GM21529 (cell line): ENCODE measurements at regions not wholly inside any gene's neighbourhood (a gene's known extent, or its start where the extent isn't known, plus 50 kb on each side); places are given as distances from the start of the nearest gene placed in this dataset.
A peak's percentile ranks its signal among the peaks of the same experiment; 100 is the strongest.

Experiments
- ATAC-seq: cut with Tn5 transposase; IDR thresholded peaks from one replicate; pipeline ENCODE4 v1.9.1; 2021; ENCODE audit not compliant: unreplicated experiment

- no peak for ATAC-seq
Measured at GRCh38 chr5:82812575-82812974, 264.6 kb downstream of the TMEM167A start.

- ATAC-seq: no peak
Measured at GRCh38 chr5:82811490-82811889, 265.7 kb downstream of the TMEM167A start.

GRCh38 chr5:82809420-82810143 is 267.6 kb downstream of the TMEM167A start:
- no peak for ATAC-seq

GRCh38 chr5:82808960-82809359 is 268.2 kb downstream of the TMEM167A start:
- no peak for ATAC-seq

- no peak for ATAC-seq
Measured at GRCh38 chr5:82807021-82807420, 270.2 kb downstream of the TMEM167A start.

GRCh38 chr5:82806513-82806912 is 270.7 kb downstream of the TMEM167A start:
- no peak for ATAC-seq

- ATAC-seq: no peak
Measured at GRCh38 chr5:82804155-82804690, 273.0 kb downstream of the TMEM167A start.

GRCh38 chr5:82802954-82803353 is 274.2 kb downstream of the TMEM167A start:
- peak; percentile 64 for ATAC-seq

GRCh38 chr5:82800826-82801225 is 276.4 kb downstream of the TMEM167A start:
- no peak for ATAC-seq

- ATAC-seq: no peak
Measured at GRCh38 chr5:82799361-82800077, 277.7 kb downstream of the TMEM167A start.

GRCh38 chr5:82798676-82799075 is 278.5 kb downstream of the TMEM167A start:
- ATAC-seq: no peak

- no peak for ATAC-seq
Measured at GRCh38 chr5:82796643-82797416, 280.4 kb downstream of the TMEM167A start.

- ATAC-seq: no peak
Measured at GRCh38 chr5:82794876-82795275, 282.3 kb downstream of the TMEM167A start.

GRCh38 chr5:82793808-82794419 is 283.3 kb downstream of the TMEM167A start:
- no peak for ATAC-seq

GRCh38 chr5:82792096-82792495 is 285.1 kb downstream of the TMEM167A start:
- ATAC-seq: no peak

- ATAC-seq: no peak
Measured at GRCh38 chr5:82789095-82789494, 288.1 kb downstream of the TMEM167A start.

GRCh38 chr5:82786748-82787147 is 290.4 kb downstream of the TMEM167A start:
- no peak for ATAC-seq

GRCh38 chr5:82785882-82786509 is 291.2 kb downstream of the TMEM167A start:
- no peak for ATAC-seq

- no peak for ATAC-seq
Measured at GRCh38 chr5:82785456-82785855, 291.7 kb downstream of the TMEM167A start.

- no peak for ATAC-seq
Measured at GRCh38 chr5:82784521-82784920, 292.7 kb downstream of the TMEM167A start.

- no peak for ATAC-seq
Measured at GRCh38 chr5:82777106-82777505, 300.1 kb downstream of the TMEM167A start.
